Activated T-helper 1 cell treated with Interleukin-2 at 50 U/mL for 16 hours (primary cell): ENCODE measurements at regions not wholly inside any gene's neighbourhood (a gene's known extent, or its start where the extent isn't known, plus 50 kb on each side); places are given as distances from the start of the nearest gene placed in this dataset.
"Not testable (repeated sequence)": the region's sequence is repeated elsewhere in the genome, so short reads cannot be mapped to it uniquely, and the experiment has no call there.

Experiments used
- DNase-seq: peaks from one replicate; pipeline ENCODE4 v3.0.0-alpha.2; 2020; ENCODE audit warnings: low read depth

DNA sequence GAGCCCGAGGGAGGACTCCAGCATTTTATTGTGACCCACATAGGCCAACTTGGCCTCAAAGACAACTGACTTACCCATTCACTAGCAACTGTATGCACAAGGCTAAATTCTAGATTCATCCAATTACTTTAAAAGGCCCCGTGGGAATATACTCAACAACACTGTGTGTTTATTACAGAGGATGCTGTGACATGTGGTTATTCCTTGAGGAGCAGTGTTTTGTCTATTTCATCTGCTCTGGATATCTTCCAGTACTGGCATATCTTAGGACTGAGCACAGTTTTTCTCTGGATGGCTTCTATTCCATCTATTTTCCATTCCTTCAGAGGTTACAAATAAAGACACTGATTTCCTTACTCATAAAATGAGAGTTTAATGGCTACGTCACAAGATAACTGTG, 87.2 kb upstream of the KRAS start:
- no peak for DNase-seq

DNA sequence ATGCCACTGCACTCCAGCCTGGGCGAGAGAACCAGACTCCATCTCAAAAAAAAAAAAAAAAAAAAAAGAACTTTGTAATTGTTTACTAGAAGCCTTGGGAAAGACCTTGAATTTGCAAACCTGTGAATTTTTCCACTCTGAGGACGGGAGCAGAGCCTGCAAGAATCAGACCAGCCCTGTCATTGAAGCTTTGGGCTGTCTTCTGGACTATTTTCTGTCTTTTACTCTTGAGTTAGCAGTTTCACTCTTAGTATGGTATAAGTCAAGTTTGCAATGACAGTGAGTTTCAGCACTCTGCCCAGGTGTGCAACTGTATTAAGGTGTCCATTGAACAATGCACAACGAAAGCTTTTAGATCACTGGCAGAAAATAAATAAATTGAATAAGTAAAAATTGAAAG, 81.4 kb upstream of the KRAS start:
- DNase-seq = no peak

DNA sequence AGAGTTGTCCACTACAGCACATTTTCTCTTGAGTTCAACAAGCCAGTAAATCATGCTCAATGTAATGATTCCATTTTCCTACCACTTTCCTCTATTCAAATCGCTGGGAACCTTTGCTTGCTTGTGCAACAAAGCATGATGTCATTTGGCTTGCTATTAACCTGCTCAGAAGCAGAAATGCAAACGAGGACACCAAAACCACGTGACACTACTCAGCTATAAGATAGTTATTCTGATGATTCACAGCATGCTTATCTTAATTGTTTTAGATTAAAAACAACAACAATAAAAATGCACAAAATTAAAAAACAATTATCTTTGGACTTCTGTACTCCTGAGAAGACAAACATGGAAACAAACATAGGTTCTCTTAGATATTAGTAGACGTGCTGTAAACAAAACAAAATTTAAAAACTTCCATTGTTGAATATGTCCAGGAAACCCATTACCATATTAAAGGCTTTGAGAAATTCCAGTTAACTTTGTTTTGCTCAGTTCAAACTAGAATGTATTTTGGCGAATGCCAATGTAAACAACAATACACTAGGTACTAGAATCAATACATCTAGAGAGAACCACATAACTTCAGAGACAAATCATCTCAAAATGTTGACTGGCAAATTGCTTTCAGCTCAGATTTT, 77.5 kb upstream of the KRAS start:
- no peak for DNase-seq

DNA sequence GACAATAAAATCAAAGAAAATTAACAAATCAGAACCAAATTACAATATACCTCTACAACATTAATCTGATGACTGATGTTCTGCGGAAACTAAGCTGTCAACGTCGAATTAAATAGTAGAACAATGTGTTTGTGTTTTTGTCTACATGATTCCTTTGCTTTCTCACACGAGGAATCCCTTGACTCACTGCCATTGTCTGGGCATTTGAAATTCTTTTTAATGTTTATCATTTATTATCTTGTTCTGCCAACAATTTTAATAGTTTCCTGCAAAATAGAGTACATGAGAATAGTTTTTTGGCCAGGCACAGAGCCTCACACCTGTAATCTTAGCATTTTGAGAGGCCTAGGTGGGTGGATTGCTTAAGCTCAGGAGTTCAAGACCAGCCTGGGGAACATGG, 76.6 kb upstream of the KRAS start:
- no peak for DNase-seq

DNA sequence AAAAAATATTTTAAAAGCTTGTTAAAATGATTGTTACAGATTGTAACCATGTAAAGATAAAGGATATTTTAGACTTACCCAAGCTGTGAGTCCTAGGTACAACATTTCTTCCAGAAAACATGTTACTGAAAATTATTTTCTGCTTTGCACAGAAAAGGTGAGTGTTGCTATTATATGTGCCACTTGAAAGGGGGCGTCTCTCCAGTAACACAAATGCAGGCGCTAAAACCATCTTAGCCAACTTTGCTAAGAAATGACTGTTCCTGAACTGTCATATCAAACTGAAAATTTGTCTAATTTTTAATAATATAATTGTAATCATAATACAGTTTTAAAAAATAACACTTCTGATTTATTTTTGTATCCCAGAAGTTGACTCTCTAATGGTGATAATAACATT, 75.6 kb upstream of the KRAS start:
- DNase-seq = no peak

DNA sequence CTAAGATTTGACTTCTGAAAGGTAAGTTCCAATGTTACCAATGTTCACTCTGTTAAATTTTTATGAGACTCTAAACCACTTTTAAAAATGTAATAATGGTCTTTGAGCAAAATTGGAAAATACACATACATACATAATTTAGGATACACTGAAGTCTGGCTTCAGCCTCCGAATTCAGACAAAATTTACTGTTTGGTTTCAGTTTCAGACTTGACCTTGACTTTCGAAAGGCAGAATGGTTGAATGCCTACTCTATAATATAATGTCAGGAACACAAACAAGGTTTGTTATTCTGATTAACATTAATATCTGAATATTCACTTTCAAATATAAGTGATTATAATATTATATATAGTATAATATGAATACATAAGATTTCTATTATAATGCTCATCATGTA, 74.1 kb upstream of the KRAS start:
- no peak for DNase-seq

DNA sequence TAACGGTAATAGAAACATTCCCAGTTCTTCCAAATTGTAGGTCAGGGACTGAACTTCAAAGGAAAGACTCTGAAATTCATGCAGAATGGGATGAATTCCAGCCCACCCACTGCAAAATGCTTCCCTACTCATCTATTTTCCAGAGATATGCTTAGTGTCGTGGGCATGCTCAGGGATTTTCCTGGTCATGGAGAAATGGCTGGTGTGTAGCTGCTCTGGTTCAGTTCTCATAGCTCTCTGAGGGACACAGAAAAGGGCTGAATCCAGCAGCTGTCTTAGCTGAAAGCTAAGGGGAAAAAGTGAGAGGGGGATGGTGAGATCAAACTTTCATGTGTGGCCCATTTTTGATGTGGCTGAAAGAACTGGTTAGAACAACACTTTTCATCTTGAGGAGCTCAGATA, 72.9 kb upstream of the KRAS start:
- DNase-seq = no peak

DNA sequence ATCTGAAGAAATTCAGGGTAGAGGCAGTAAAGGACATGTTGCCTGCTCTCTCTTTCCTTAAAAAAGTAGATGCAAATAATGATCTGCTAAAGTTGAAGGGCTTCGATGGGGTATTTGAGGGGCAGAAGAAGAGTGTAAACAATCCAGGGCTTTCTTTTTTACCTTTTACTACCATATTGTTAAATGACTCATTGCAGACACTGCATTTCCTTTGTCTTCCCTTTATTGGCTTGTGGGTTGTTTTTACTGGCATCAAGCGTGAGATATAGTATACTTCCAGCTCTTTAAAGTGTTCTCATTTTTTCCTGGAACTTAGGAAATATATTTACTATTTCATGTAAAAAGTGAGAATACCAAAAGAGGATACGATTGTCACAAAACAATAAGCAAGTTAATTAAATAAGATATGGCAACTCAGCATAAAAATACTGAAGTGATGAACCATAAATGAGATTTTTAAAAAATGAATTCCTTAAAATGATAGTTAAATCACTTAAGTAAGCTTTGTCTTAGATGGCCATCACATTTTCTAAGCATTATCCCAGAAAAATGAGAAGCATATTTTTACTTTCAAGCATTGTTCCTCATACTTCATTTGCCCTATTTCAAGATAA, 72.3 kb upstream of the KRAS start:
- no peak for DNase-seq

DNA sequence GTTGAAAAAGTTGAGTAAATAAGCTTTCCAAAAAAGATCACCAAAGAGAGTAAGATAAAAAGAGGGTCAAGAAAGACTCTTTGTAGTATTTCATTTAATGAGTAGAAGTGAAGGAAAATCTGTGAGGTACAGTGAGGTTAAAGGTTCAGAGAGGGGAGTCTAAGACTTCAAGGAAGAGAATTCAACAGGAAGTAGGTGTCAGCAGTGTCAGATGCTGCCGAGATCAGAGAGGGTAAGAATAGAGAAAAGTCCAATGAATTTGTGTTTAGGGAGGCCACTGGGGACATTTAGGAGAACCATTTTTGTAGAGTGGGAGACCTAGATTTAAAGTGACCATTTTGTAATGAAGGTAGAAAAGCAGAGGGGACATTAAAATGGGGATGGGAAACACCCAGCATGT, 71.6 kb upstream of the KRAS start:
- DNase-seq = no peak

DNA sequence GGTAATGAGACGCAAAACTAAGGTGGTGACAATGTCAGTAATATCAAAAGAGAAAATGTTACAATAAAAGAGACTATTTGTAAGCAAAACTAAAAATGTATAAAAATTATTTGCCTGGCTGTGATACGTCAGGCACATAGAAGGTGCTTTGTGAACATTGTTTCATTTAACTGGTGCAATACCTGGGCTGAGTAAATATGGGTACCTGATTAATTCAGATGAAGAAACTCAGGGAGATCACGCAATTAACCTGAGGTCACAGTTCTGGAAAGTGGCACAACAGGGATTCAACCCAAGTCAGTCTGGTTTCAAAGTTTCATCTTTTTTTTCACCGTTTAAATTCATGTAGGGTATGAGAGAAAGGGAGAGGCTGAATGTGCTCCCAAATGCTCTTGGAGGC, 71.0 kb upstream of the KRAS start:
- DNase-seq = no peak

DNA sequence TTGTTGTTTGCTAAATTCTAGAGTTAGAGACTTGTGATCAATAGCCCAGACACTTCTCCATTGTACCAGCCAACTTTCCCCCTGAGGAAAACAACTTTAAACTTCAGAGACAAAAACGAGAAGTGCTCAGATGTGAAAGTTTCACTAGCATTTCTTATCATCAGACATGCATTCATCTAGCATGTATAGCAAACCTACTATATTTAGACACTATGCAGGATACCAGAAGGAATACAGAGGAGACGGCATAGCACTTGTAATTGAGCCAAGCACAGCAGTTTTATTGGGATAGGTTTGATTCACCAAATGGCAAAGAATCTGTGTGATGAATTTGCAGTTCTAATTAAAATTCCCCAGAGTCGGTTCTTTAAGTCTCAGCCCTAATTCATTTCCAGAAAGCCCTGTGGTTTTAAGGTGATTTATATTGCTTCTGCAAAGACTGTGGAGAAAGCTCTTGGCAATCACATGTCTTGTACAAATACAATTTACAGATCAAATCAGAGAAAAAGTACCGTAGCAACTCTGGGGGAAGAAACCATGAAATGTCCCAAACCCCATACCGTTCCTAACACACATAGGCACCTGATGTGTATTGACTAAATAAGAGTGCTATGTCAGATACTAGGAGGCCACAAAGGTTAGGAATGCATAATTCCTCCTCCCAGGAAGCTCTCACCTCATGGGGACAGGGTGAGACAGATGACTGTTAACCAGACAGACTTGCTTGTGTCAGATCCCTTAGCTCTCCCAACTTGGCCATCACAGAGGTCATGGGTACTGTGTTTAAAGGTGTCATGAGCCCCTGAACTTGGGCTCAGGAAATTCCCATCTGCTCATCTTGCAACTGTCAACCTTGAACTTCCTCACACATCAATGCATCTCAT, 69.6 kb upstream of the KRAS start:
- DNase-seq = no peak

DNA sequence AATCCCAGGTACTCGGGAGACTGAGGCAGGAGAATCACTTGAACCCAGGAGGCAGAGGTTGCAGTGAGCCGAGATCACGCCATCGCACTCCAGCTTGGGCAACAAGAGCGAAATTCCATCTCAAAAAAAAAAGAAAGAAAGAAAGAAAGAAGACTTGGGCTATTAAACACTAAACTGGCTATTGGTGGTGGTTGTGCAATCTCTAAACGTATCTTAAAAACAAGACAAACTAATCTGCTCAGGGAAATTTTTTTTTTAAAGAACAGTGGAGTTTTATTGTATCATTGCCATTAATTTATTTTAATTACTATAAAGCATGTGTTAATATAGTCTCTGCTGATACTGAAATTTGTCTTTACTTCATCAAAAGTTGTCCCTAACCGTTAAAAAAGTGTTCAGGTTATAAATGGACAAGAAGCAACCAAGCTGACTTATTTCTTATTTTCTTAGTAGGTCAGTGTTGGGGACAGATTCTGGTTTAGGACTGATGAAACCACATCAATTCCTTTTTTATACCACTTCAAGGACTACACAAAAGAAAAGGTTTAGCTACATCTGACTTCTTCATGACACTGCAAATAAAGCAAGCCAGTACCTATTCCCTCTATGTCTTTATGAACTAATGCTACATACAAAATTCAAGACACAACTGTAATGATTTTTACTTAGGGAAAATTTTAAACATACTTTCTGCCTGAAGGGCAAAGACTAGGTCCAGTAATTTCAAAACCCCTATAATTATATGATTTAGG, 68.7 kb upstream of the KRAS start:
- no peak for DNase-seq

DNA sequence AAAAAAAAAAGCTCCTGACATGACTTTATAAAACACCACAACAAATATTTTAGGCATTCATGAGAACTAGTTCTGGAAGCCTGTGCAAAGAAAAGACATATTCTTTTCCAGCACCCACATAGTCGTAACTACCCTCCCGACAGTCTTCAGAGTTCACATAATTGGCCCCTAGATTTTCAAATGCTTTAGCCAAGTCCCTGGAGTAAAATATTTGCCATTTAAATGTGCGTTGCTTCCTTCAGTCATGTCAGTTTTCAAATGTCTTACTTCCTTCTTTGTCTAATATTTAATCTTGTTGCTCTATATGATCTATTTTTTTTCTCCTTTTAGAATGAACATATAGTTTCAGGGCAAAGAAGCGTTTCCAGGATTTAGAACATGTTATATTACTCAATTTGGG, 66.8 kb upstream of the KRAS start:
- DNase-seq = no peak

DNA sequence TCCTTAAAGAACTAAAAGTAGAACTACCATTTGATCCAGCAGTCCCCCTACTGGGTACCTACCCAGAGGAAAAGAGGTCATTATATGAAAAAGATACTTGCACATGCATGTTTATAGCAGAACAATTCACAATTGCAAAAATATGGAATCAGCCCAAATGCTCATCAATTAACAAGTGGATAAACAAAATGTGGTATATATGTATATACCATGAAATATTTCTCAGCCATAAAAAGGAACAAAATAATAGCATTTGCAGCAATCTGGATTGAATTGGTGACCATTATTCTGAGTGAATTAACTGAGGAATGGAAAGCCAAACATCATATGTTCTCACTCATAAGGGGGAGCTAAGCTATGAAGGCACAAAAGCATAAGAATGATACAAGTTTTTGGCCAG, 64.7 kb upstream of the KRAS start:
- no peak for DNase-seq

DNA sequence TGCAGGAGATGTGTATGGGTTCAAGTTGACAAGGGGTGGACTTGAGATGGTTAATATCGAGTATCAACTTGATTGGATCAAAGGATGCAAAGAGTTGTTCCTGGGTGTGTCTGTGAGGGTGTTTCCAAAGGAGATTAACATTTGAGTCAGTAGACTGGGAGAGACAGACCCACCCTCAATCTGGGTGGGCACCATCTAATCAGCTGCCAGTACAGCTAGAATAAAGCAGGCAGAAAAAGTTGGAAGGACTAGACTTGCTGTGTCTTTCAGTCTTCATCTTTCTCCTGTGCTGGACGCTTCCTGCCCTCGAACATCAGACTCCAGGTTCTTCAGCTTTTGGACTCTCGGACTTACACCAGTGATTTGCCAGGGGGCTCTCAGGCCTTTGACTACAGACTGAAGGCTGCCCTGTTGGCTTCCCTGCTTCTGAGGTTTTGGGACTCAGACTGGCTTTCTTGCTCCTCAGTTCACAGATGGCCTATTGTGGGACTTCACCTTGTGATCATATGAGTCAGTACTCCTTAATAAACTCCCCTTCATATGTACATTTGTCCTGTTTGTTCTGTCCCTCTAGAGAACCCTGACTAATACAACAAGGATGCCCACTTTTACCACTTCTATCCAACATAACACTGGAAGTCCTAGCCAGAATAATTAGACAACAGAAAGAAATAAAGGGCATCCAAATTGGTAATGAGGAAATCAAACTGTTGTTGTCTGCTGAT, 62.7 kb upstream of the KRAS start:
- DNase-seq = not testable (repeated sequence)

DNA sequence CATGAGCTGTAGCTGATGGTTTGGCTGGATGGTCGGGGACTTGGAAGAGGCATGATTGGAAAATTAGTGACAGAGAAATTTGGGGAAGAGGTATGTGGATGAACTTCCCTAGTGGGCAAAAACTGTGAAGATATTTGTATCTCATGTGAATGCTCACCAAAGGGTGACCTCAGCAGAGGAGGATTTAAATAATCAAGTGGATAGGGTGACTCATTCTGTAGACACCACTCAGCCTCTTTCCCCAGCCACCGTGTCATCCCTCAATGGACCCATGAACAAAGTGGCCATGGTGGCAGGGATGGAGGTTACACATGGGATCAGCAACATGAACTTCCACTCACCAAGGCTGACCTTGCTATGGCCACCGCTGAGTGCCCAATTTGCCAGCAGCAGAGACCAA, 60.8 kb upstream of the KRAS start:
- DNase-seq = no peak

DNA sequence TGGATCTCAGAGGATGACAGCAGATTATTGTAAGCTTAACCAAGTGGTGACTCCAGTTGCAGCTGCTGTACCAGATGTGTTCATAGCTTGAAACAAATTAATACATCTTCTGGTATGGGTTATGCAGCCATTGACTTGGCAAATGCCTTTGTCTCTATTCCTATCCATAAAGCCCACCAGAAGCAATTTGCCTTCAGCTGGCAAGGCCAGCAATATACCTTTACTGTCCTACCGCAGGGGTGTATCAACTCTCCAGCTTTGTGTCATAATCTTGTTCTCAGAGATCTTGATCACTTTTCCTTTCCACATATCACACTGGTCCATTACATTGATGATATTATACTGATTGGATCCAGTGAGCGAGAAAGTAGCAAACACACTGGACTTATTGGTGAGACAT, 59.3 kb upstream of the KRAS start:
- DNase-seq = not testable (repeated sequence)

DNA sequence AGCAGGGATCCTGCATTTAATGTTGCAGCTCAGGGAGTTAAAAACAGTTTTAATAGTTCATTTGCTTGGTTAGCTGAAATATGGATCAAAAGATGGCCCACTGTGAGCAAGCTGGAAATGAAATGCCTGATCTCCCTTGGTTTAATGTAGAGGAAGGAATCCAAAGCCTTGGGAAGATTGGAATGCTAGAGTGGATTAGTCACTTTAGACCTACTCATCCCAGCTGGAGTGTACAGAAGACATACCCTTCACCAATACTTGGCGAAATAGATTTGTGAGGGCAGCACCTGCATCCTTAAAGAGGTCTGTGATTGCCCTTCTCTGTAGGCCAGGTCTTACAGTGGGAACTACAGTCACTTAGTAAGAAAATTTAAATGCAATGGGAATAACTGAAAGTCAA, 58.0 kb upstream of the KRAS start:
- no peak for DNase-seq

DNA sequence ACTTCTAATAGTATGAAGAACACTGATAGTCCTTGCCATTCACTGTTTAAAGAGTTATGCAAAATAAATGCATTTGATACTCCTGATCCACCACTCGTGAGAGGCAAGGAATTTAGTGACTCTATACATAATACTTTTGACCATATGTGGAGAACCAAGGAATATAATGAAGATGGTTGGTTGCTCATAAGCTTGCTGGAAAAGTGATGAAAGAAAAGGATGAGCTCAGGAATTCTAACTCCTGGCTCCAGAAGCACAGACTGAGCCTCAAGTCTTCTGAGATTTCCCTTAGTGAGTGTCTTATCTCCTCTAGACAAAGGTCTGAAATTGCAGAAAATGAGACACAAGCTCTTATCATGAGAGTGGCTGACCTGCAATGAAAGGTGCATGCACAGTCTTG, 57.1 kb upstream of the KRAS start:
- DNase-seq = no peak

DNA sequence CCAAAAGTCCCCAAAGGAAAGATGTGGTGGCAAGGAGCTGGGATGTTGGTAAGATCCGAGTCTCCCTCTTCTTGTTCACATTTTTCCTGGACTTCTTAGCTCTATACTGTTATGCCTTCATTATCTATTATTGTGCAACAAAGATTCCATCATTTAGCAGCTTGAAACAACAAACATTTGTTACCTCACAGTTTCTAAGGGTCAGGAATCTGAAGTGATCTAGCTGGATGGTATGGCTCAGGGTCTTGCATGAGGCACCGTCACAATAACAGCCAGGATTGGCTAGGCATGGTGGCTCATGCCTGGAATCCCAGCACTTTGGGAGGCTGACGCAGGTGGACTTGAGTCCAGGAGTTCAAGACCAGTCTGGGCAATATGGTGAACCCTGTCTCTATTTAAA, 51.1 kb upstream of the KRAS start:
- DNase-seq = no peak
